Suppressor macrophage treated with lipopolysaccharide for 1 hour (primary cell): ENCODE measurements at regions not wholly inside any gene's neighbourhood (a gene's known extent, or its start where the extent isn't known, plus 50 kb on each side); places are given as distances from the start of the nearest gene placed in this dataset.
"Not testable (repeated sequence)": the region's sequence is repeated elsewhere in the genome, so short reads cannot be mapped to it uniquely, and the experiment has no call there.

ENCODE experiments used
- DNase-seq, 3 donors: peaks; one replicate each; pipeline ENCODE4 v3.0.0-alpha.2; 2020 to 2022

GRCh38 chr2:88927128-88927527 lies 235.7 kb downstream of the RPIA start:
- no peak for DNase-seq

DNA sequence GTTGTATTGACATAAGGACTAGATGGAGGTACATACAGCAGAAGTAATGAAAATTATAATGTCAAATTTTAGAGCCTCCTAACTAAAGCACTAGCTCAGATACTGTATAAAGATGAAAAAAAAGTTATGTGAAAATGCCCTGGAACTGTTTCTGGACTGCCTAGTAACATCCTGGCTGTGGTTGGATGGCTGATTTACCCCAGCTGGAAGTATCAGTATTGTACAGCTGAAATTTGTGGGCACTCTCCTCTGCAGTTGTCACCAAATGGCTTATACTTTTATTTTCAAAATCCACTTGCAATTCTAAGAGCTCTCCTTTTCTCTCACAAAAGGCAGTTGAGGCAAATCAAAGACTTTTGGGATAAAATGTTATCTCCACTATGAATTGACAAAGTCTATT lies 239.2 kb downstream of the RPIA start:
- no peak for DNase-seq

GRCh38 chr2:88932686-88933085 lies 241.2 kb downstream of the RPIA start:
- no peak for DNase-seq

DNA sequence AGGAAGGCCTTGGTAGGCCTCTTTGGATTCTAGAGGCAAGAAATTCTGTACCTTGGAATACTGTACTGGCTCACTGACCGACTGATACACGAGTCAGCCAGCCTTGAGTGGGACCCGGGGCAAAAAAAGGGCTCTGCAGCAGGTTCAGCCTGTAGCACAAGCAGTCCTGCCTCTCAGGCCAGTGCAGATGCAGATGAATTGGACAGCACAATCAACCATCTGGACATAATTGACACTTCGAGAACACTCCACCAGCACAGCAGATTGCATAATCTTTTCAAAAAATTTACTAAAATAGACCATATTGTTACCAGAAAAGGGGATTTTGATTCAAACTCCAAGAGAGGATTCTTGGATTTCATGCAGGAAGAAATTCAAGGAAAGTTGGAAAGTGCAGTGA lies 241.6 kb downstream of the RPIA start:
- DNase-seq: no peak

- DNase-seq: peak; percentile 44 to 47 (median 45)
Measured at GRCh38 chr2:88933980-88934379, 242.5 kb downstream of the RPIA start.

DNA sequence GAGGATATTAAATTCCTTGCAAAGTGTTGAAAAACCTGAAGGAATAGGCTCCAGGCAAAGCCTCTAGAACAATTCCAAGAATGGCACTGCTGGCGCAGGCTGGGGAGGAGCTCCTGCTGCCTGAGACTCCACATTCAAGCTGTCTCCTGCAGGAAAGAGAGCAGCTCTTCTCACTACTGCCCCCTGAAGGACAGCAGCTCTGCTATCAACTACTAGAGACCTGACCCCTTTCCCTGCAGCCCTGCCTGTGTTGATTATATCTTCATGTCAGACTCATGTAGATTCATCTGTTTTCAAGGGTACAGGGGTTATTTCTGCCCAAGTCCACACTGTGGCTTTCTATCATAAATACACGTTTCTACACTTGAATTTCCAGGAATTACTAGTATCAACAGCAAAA lies 249.7 kb downstream of the RPIA start:
- DNase-seq: peak; percentile 35 to 62 (median 50)

GRCh38 chr2:88942798-88943197 lies 251.3 kb downstream of the RPIA start:
- no peak for DNase-seq

DNA sequence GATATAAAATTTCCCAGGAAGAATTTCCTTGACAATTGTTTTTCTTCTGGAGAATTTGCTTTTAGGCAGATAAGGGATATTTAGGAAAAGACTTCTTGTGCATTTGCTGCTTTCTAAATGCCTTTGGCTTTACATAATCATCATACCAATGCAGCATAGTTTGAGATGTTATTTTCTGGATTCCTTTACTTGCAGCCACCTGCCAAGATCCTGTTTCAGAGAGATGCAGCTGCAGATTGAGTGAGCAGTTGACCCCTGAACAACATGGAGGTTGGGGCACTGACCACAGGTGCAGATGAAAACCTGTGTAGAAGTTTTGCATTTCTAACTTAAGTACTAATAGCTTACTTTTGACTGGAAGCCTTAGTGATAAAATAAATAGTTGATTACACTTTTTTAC lies 257.9 kb downstream of the RPIA start:
- DNase-seq: no peak

DNA sequence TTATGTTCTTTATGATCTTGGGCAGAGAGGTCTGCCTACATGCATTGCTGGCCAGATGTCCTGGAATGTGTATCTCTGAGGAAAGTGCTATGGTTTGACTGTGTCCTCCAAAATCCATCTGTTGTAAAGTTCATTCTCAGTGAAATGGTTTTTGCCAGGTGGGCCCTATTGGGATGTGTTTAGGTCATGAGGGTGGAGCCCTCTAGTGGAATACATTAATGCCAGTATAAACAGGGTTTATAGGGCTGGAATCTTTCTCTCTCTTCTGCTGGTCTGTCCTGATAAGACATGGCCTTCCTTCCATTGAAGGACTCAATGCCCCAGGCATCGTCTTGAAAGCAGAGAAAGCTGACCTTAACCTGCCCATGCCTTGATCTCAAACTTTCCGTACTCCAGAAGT lies 258.5 kb downstream of the RPIA start:
- peak in 2 of 3 donors; percentile 22 for DNase-seq

DNA sequence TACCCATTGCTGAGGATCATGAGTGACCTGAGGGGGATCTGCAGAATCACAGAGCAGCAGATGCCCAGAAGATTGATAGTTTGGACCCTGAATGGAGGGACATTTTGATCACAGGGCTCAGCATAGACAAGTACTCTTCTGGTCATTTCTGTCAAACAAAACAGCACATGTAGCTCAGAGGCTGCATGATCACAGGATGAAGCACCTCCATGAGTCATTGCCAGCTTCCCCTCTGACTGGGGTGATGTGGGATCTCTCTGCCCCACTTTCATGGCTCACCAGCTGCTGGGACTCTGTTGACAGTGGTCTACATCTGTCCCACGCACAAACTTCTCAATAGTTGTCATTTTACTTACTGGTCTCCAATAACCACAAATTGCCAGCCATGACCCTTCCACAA lies 264.1 kb downstream of the RPIA start:
- no peak for DNase-seq

DNA sequence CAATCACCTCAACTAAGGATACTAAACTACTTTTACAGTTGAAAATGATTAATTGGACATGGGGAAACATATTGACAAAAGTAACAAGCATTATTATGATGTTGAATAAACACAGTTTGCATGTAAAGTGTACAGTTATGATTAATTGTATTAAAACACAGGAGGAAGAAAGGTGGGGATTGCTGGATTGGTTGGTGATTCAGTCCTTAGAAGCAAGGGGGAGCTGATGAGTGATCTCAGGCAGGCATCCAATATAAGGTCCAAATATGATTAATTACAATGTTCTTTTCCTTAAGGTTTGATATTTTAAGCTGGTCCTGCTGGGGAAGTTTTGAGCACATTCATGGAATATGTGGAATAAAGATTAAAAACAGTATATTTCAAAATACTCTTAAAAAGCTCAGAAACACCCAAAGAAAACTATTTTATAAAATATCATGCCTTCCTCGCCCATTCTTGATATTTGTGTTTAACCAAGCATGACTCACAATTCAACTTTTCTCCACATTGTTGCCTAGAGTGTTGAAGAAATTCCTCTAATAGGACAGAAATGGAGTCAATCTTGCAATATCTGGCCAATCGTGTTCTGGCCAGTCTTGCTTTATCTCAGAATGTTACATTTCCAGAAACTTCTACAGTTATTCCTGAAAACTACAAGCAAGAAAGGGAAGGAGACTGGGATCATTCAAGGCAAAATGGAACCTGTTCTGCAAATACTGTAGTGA lies 268.2 kb downstream of the RPIA start:
- peak in 2 of 3 donors; percentile 1 to 3 for DNase-seq

GRCh38 chr2:88961323-88961722 lies 269.9 kb downstream of the RPIA start:
- not testable (repeated sequence) for DNase-seq

- no peak for DNase-seq
Measured at GRCh38 chr2:88967844-88968243, 276.4 kb downstream of the RPIA start.

- not testable (repeated sequence) for DNase-seq
Measured at GRCh38 chr2:88978011-88978410, 286.5 kb downstream of the RPIA start.

DNA sequence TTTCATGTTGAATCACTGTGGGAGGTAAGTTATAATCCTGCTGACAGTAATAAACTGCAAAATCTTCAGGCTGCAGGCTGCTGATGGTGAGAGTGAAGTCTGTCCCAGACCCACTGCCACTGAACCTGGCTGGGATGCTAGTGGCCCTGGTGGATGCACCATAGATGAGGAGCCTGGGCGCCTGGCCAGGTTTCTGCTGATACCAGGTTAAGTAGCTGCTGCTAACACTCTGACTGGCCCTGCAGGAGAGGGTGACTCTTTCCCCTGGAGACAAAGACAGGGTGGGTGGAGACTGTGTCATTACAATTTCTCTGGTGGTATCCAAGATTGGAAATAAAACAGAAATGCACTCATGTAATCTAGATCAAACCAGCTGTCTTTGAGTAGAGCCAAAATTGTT lies 287.0 kb downstream of the RPIA start:
- DNase-seq: not testable (repeated sequence)

GRCh38 chr2:88984079-88984478 lies 292.6 kb downstream of the RPIA start:
- DNase-seq: not testable (repeated sequence)

GRCh38 chr2:88986721-88987330 lies 295.4 kb downstream of the RPIA start:
- DNase-seq: not testable (repeated sequence)

GRCh38 chr2:88988617-88989016 lies 297.1 kb downstream of the RPIA start:
- DNase-seq: peak; percentile 21 to 46 (median 26)

DNA sequence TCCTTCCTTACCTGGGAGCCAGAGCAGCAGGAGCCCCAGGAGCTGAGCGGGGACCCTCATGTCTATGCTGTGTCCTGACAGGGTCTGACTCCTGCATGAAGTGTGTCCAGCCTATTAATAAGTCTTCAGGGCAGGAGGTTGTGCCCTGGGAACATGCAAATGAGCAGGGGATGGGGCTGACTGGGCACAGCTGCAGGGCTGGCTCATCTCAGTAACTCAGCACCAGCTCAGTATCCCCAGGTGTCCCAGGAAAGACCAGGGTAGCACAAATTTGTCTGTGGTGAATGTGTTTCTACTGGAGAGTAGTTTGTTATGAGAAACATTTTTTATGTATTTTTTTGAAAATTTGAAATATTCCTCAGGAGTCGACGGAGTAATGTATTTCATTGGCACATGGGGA lies 301.3 kb downstream of the RPIA start:
- not testable (repeated sequence) for DNase-seq

DNA sequence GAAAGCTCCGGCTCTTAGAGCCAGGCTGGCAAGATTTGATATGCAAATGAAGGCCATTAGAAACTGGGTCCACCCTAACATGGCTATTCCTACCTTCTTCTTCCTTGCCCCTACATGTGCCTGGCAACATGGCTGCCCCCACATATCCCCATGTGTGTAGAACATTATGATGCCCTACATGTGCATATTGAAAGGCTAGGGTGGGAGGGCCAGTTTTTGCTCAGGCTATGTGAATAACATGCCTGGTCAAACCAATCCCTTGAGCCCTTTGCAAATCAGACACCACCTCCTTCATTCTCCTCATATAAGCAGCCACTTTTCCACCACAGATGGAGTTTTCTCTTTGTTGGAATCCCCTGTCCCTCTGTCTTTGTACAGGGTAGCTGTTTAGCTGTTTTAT lies 303.4 kb downstream of the RPIA start:
- DNase-seq: not testable (repeated sequence)

GRCh38 chr2:88996588-88996987 lies 305.1 kb downstream of the RPIA start:
- not testable (repeated sequence) for DNase-seq

GRCh38 chr2:88999365-88999764 lies 307.9 kb downstream of the RPIA start:
- no peak for DNase-seq

DNA sequence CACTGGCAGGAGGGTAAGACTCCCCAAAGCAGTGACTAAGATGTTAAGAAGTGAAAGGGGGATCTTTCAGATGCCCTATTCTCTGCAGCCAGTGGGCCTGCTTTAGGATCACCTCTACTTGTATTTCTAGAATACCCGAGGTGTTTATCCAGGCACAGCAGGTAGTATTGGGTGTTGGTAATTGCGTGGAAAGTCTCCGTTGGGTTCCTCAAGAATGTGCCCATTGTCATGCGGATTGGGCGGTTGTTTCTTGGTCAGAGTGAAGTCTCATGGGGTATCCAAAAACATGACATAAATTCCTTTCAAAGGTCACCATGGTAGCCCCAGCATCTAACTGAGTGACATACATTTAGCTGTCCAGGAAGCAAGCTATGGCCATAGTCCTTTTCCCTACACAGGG lies 308.8 kb downstream of the RPIA start:
- DNase-seq: no peak

GRCh38 chr2:89004238-89004637 lies 312.8 kb downstream of the RPIA start:
- not testable (repeated sequence) for DNase-seq

GRCh38 chr2:89020566-89020965 lies 329.1 kb downstream of the RPIA start:
- not testable (repeated sequence) for DNase-seq
